AG09319 (cell line): ENCODE measurements at regions not wholly inside any gene's neighbourhood (a gene's known extent, or its start where the extent isn't known, plus 50 kb on each side); places are given as distances from the start of the nearest gene placed in this dataset.
A peak's percentile ranks its signal among the peaks of the same experiment; 100 is the strongest.

ENCODE experiments used
- DNase-seq: peaks from one replicate; pipeline ENCODE4 v3.0.0-alpha.2; 2010; ENCODE audit warnings: low read depth; ENCODE audit errors: extremely low read depth
- CTCF ChIP-seq: IDR thresholded peaks from 2 replicates; pipeline ENCODE4 v1.5.1; 2011; ENCODE audit warnings: low read depth, mild to moderate bottlenecking, inconsistent platforms, low read length, moderate library complexity

- no peak for TF ChIP-seq CTCF
- DNase-seq = no peak
Observed at GRCh38 chr6:55993418-55993817, 118.0 kb upstream of the BMP5 start.

GRCh38 chr6:55992546-55992945, 117.2 kb upstream of the BMP5 start:
- no peak for DNase-seq
- TF ChIP-seq CTCF = no peak

DNA sequence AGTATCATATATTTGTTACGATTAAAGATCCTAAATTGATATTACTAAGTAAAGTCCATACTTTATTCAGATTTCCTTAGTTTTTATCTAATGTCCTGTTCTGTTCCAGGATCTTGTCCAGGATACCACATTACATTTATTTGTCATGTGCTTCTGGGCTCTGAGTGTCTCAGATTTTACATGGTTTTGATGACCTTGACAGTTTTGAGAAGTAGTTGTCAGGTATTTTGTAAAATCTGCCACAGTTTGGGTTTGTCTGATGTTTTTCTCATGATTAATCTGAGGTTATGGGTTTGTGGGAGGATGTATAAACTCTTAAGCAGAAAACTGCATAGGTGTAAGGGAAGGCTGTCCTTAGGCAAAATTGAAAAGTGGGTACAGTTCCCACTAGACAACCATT, 109.9 kb upstream of the BMP5 start:
- no peak for DNase-seq
- TF ChIP-seq CTCF = no peak

- TF ChIP-seq CTCF = no peak
- no peak for DNase-seq
Observed at GRCh38 chr6:55983861-55984260, 108.5 kb upstream of the BMP5 start.

GRCh38 chr6:55981660-55982059, 106.3 kb upstream of the BMP5 start:
- DNase-seq = no peak
- no peak for TF ChIP-seq CTCF

DNA sequence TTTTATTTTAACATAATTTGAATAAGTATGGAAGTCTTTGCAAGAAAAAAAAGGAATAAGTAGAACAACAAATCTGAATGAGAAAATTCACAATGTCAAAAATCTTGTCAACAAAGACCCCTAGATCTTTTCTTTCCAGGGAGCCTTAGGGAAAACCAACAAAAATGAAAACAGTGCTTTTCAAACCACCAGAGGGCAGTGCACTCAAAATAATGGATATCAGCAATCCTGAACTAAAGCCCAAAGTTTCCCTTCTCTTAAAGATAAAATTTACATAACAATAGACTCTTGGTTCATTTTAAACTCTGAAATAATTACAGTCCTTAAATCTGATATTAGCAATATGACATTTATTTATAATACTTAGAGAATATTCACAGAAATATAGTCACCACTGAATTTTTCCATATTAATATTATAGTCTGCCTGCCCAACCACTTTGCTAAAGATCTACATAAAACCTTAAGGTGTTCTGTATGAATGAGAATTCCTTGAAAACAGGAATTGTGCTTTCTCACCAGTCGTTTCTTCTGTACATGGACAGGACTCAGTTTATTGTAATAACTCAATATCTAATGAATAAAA, 105.3 kb upstream of the BMP5 start:
- peak; percentile 60 for TF ChIP-seq CTCF
- no peak for DNase-seq

GRCh38 chr6:55979526-55979925, 104.1 kb upstream of the BMP5 start:
- DNase-seq = no peak
- no peak for TF ChIP-seq CTCF
